ENCODE measurements at regions not wholly inside any gene's neighbourhood (a gene's known extent, or its start where the extent isn't known, plus 50 kb on each side); places are given as distances from the start of the nearest gene placed in this dataset.

GRCh38 chr12:38389614-38390013, 73.0 kb downstream of the ALG10B start:
- H3K9ac ChIP-seq (ENCODE audit: low read length) = no peak overlapping the region
- H3K4me1 ChIP-seq (ENCODE audit: insufficient read depth, low read length, severe bottlenecking) = no peaks in the 10 kb centered on the region
- H4K20me1 ChIP-seq (ENCODE audit: insufficient read depth, low read length) = no peaks in the 10 kb centered on the region
- no peaks in the 10 kb centered on the region for H3K27me3 ChIP-seq (ENCODE audit: insufficient read depth, low read length)
- no peaks in the 10 kb centered on the region; the same call in 1 of the 2 replicates for H3K9me2 ChIP-seq (ENCODE audit: low read depth, low read length)
- no peak overlapping the region for H2AFZ ChIP-seq (ENCODE audit: low read length)
- H3K4me3 ChIP-seq (ENCODE audit: low read depth, low read length, poor library complexity, severe bottlenecking) = no peak overlapping the region
- no peaks in the 10 kb centered on the region for H3K9me3 ChIP-seq (ENCODE audit: low read length)
- H3K4me2 ChIP-seq (ENCODE audit: low read length) = no peak overlapping the region
- TF ChIP-seq EZH2 (IDR thresholded peaks at IDR 0.05; ENCODE audit: borderline replicate concordance, low read length) = no peak
- no peak for TF ChIP-seq CTCF (IDR thresholded peaks at IDR 0.05; ENCODE audit: low read length)
- no peaks in the 10 kb centered on the region for H3K79me2 ChIP-seq (ENCODE audit: insufficient read depth, low read length)
- H3K27ac ChIP-seq (ENCODE audit: low read depth, low read length, poor library complexity, severe bottlenecking) = no peak overlapping the region
- no peaks in the 10 kb centered on the region for H3K36me3 ChIP-seq (ENCODE audit: insufficient read depth, low read length)
- no peaks in the 10 kb centered on the region for H3F3A ChIP-seq (ENCODE audit: insufficient read depth, low read length)

GRCh38 chr12:38391007-38391406, 74.4 kb downstream of the ALG10B start:
- Histone ChIP-seq H3K9me2 (ENCODE audit: low read depth, low read length) (no peaks in the 10 kb centered on the region; the same call in 1 of the 2 replicates), H3F3A (ENCODE audit: insufficient read depth, low read length) (no peaks in the 10 kb centered on the region), H3K4me3 (ENCODE audit: low read depth, low read length, poor library complexity, severe bottlenecking) (no peak overlapping the region), H4K20me1 (ENCODE audit: insufficient read depth, low read length) (no peaks in the 10 kb centered on the region), H3K9ac (ENCODE audit: low read length) (no peak overlapping the region), H3K4me2 (ENCODE audit: low read length) (no peak overlapping the region), H2AFZ (ENCODE audit: low read length) (no peak overlapping the region), H3K27ac (ENCODE audit: low read depth, low read length, poor library complexity, severe bottlenecking) (no peak overlapping the region), H3K27me3 (ENCODE audit: insufficient read depth, low read length) (no peaks in the 10 kb centered on the region), H3K79me2 (ENCODE audit: insufficient read depth, low read length) (no peaks in the 10 kb centered on the region), H3K4me1 (ENCODE audit: insufficient read depth, low read length, severe bottlenecking) (no peaks in the 10 kb centered on the region), H3K9me3 (ENCODE audit: low read length) (no peaks in the 10 kb centered on the region), H3K36me3 (ENCODE audit: insufficient read depth, low read length) (no peaks in the 10 kb centered on the region)
- TF ChIP-seq EZH2 (IDR thresholded peaks at IDR 0.05; ENCODE audit: borderline replicate concordance, low read length) = no peak
- TF ChIP-seq CTCF (IDR thresholded peaks at IDR 0.05; ENCODE audit: low read length) = no peak

- Histone ChIP-seq H3K79me2 (ENCODE audit: insufficient read depth, low read length) (no peaks in the 10 kb centered on the region), H3K27me3 (ENCODE audit: insufficient read depth, low read length) (no peaks in the 10 kb centered on the region), H3K4me1 (ENCODE audit: insufficient read depth, low read length, severe bottlenecking) (no peaks in the 10 kb centered on the region), H3K4me2 (ENCODE audit: low read length) (no peak overlapping the region), H3F3A (ENCODE audit: insufficient read depth, low read length) (no peaks in the 10 kb centered on the region), H3K27ac (ENCODE audit: low read depth, low read length, poor library complexity, severe bottlenecking) (no peak overlapping the region), H3K9ac (ENCODE audit: low read length) (no peak overlapping the region), H3K4me3 (ENCODE audit: low read depth, low read length, poor library complexity, severe bottlenecking) (no peak overlapping the region), H4K20me1 (ENCODE audit: insufficient read depth, low read length) (no peaks in the 10 kb centered on the region), H3K36me3 (ENCODE audit: insufficient read depth, low read length) (no peaks in the 10 kb centered on the region), H2AFZ (ENCODE audit: low read length) (no peak overlapping the region), H3K9me2 (ENCODE audit: low read depth, low read length) (no peaks in the 10 kb centered on the region; the same call in 1 of the 2 replicates), H3K9me3 (ENCODE audit: low read length) (no peaks in the 10 kb centered on the region)
- TF ChIP-seq CTCF (IDR thresholded peaks at IDR 0.05; ENCODE audit: low read length) (no peak), EZH2 (IDR thresholded peaks at IDR 0.05; ENCODE audit: borderline replicate concordance, low read length) (no peak)
These were observed 76.1 kb downstream of the ALG10B start for GRCh38 chr12:38392554-38393144.

Measured in OCI-LY1 (cell line).